ENCODE measurements at regions not wholly inside any gene's neighbourhood (a gene's known extent, or its start where the extent isn't known, plus 50 kb on each side); places are given as distances from the start of the nearest gene placed in this dataset.
"Not testable (repeated sequence)": the region's sequence is repeated elsewhere in the genome, so short reads cannot be mapped to it uniquely, and the experiment has no call there.

GRCh38 chr16:88226302-88226701, 156.5 kb upstream of the ZNF469 start:
- DNase-seq (ENCODE audit: low read depth in 1 of 2, low spot score in 1 of 2); in situ Hi-C loops (cut with HindIII; ENCODE audit: low pct_unique_long_range_greater_than_20kb, low sequenced_read_pairs): not testable (repeated sequence)

- in situ Hi-C loops (cut with HindIII; ENCODE audit: low pct_unique_long_range_greater_than_20kb, low sequenced_read_pairs); DNase-seq (ENCODE audit: low read depth in 1 of 2, low spot score in 1 of 2): not testable (repeated sequence)
Observed at GRCh38 chr16:88227026-88227721, 155.6 kb upstream of the ZNF469 start.

DNA sequence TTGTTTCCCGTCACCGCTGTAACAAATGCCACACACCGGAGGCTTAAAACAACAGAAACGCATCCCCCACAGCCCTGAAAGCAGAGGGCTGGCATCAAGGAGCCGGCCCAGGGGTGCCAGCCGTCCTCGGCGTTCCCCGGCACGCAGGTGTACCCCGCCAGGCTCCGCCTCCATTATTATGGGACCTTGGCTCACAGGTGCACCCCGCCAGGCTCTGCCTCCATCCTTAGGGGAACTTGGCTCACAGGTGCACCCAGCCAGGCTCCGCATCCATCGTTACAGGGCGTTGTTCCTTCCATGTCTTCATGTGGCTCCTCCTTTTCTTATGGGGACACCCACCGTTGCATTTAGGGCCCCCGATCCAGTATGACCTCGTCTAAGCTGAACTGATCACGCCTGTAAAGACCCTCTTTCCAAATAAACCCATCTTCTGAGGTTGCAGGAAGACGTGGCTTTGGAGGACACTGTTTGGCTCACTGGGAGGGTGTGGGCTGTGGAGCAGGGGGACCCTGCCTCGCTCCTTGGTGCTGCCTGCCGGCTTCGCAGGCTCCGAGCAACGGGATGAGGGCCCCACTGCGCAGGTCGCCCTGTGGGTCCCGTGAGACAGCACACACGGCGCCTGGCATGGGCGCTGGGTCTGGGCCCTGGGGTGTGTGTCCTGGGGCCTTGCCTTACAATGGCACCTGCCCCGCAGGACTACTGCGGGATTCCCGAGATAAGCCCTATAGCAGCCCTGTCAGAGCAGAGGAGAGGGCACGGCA, 154.9 kb upstream of the ZNF469 start:
- DNase-seq (ENCODE audit: low read depth in 1 of 2, low spot score in 1 of 2); in situ Hi-C loops (cut with HindIII; ENCODE audit: low pct_unique_long_range_greater_than_20kb, low sequenced_read_pairs): not testable (repeated sequence)

- DNase-seq (ENCODE audit: low read depth in 1 of 2, low spot score in 1 of 2); in situ Hi-C loops (cut with HindIII; ENCODE audit: low pct_unique_long_range_greater_than_20kb, low sequenced_read_pairs): not testable (repeated sequence)
Observed at GRCh38 chr16:88228751-88229150, 154.0 kb upstream of the ZNF469 start.

DNA sequence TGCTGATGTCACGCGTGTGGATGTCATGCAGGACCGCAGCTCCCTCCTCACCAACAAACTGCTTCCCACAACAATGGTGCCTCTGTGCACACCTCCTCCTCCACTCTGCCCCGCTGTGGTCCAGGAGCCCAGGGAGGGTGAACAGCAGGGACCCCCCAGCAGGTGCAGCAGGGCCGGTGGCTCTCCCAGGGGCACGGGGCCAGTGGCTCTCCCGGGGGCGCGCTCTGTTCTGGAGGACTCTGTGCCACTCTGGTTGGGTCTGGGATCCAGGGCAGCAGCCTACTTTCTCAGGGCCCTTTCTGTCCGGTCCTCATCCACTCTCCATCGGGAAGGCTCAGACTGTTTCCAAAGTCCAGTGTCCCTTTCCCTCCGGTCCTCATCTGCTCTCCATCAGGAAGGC, 153.0 kb upstream of the ZNF469 start:
- DNase-seq (ENCODE audit: low read depth in 1 of 2, low spot score in 1 of 2); in situ Hi-C loops (cut with HindIII; ENCODE audit: low pct_unique_long_range_greater_than_20kb, low sequenced_read_pairs): not testable (repeated sequence)

GRCh38 chr16:88230276-88230966, 152.3 kb upstream of the ZNF469 start:
- DNase-seq (ENCODE audit: low read depth in 1 of 2, low spot score in 1 of 2); in situ Hi-C loops (cut with HindIII; ENCODE audit: low pct_unique_long_range_greater_than_20kb, low sequenced_read_pairs): not testable (repeated sequence)

GRCh38 chr16:88230967-88231615, 151.7 kb upstream of the ZNF469 start:
- in situ Hi-C loops (cut with HindIII; ENCODE audit: low pct_unique_long_range_greater_than_20kb, low sequenced_read_pairs); DNase-seq (ENCODE audit: low read depth in 1 of 2, low spot score in 1 of 2): not testable (repeated sequence)

GRCh38 chr16:88231839-88232238, 150.9 kb upstream of the ZNF469 start:
- in situ Hi-C loops (cut with HindIII; ENCODE audit: low pct_unique_long_range_greater_than_20kb, low sequenced_read_pairs); DNase-seq (ENCODE audit: low read depth in 1 of 2, low spot score in 1 of 2): not testable (repeated sequence)

GRCh38 chr16:88232401-88233258, 150.1 kb upstream of the ZNF469 start:
- in situ Hi-C loops (cut with HindIII; ENCODE audit: low pct_unique_long_range_greater_than_20kb, low sequenced_read_pairs); DNase-seq (ENCODE audit: low read depth in 1 of 2, low spot score in 1 of 2): not testable (repeated sequence)

DNA sequence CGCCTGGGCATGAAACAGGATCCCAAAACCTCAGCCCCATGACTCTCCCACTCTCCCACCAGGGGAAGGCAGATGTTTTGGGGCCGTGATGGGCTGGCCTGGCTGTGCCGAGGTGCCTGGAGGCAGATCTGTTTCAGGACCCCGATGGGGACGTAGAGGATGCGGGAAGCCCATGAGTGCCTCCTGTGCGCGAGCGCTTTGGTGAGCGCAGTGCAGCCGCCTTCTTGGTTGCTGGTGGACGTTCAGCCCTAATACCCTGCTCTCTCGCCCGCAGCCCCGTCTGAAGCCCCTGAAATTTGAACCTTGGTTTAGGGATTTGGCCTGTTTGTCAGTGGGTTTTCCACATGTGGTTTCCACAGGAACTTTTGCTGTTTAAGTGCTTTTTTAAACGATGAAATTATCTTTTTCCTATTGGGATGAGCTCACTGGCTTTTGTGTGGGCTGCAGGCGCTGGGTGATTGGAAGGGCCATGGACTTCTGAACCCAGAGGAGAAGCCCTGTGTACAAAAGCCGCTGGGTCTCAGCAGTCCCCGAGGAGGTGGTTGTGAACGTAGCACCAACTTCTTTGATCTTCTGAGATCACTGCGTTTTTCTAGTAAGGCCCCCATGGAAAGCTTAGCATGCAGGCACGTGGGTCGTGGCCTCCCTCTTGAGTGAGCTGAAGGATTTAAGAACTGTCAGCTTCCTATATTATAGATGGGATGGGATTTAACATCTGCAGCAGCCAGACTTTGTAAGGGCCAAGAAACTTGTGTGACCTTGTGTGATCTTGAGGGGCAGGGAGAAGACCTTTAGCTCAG, 148.9 kb upstream of the ZNF469 start:
- in situ Hi-C loops (cut with HindIII; ENCODE audit: low pct_unique_long_range_greater_than_20kb, low sequenced_read_pairs); DNase-seq (ENCODE audit: low read depth in 1 of 2, low spot score in 1 of 2): not testable (repeated sequence)

DNA sequence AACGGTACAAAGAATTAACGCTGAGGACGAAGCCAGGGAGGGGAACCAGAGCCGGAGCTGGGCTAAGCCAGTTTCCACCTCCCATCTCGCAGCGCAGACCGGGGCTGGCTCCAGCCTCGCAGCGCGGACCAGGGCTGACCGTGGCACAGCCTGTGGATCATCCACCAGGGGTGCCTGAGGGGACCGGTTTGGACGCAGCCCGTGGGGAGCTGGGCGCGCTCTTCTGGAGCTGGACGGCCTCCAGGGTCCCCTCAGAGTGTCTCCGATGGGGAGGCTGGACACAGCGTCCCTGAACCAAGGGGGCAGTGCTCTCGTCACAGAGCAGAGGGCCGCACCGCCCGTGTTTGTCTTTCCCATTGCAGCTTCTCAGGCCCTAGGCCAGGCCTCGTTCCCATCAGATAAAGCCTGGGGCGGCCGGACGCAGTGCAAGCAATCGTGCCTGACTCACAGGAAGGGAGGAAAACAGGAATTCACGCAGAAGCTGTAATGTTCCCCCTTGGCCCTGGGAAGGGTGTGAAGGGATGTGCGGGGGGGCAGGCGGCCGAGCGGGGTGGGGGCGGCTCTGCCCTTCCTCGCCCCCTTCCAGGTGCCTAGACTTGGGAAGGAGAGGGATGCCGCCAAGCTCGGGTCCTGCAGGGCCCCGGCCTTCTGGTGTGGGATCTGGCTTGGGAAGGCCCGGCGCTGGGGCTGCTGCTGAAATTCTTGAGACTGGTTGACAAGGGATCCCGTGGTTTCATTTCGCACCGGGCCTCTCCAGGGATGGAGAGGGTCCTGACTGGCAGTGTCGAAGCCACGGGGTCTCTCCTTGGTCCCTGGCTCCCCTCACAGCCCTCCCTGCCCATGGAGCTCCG, 148.1 kb upstream of the ZNF469 start:
- DNase-seq (ENCODE audit: low read depth in 1 of 2, low spot score in 1 of 2), result peak; percentile 33
- in situ Hi-C loops (cut with HindIII; ENCODE audit: low pct_unique_long_range_greater_than_20kb, low sequenced_read_pairs), result not testable (repeated sequence)

- in situ Hi-C loops (cut with HindIII; ENCODE audit: low pct_unique_long_range_greater_than_20kb, low sequenced_read_pairs), result not testable (repeated sequence)
Observed at GRCh38 chr16:88235691-88236090, 147.1 kb upstream of the ZNF469 start.

GRCh38 chr16:88236229-88236628, 146.5 kb upstream of the ZNF469 start:
- peak in 1 of 2 experiments; percentile 89 for DNase-seq (ENCODE audit: low read depth in 1 of 2, low spot score in 1 of 2)
- in situ Hi-C loops (cut with HindIII; ENCODE audit: low pct_unique_long_range_greater_than_20kb, low sequenced_read_pairs), result not testable (repeated sequence)

More at GRCh38 chr16:88235691-88236090, 147.1 kb upstream of the ZNF469 start:
- not testable (repeated sequence) for DNase-seq (ENCODE audit: low read depth in 1 of 2, low spot score in 1 of 2)

DNA sequence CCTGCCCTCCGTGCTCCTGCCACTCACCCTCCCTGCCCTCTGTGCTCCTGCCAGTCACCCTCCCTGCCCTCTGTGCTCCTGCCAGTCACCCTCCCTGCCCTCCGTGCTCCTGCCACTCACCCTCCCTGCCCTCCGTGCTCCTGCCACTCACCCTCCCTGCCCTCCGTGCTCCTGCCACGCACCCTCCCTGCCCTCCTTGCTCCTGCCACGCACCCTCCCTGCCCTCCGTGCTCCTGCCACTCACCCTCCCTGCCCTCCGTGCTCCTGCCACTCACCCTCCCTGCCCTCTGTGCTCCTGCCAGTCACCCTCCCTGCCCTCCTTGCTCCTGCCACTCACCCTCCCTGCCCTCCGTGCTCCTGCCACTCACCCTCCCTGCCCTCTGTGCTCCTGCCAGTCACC, 145.4 kb upstream of the ZNF469 start:
- in situ Hi-C loops (cut with HindIII; ENCODE audit: low pct_unique_long_range_greater_than_20kb, low sequenced_read_pairs); DNase-seq (ENCODE audit: low read depth in 1 of 2, low spot score in 1 of 2): not testable (repeated sequence)

GRCh38 chr16:88237761-88238415, 144.9 kb upstream of the ZNF469 start:
- DNase-seq (ENCODE audit: low read depth in 1 of 2, low spot score in 1 of 2); in situ Hi-C loops (cut with HindIII; ENCODE audit: low pct_unique_long_range_greater_than_20kb, low sequenced_read_pairs): not testable (repeated sequence)
